ENCODE measurements at regions not wholly inside any gene's neighbourhood (a gene's known extent, or its start where the extent isn't known, plus 50 kb on each side); places are given as distances from the start of the nearest gene placed in this dataset.
"Not testable (repeated sequence)": the region's sequence is repeated elsewhere in the genome, so short reads cannot be mapped to it uniquely, and the experiment has no call there.

DNA sequence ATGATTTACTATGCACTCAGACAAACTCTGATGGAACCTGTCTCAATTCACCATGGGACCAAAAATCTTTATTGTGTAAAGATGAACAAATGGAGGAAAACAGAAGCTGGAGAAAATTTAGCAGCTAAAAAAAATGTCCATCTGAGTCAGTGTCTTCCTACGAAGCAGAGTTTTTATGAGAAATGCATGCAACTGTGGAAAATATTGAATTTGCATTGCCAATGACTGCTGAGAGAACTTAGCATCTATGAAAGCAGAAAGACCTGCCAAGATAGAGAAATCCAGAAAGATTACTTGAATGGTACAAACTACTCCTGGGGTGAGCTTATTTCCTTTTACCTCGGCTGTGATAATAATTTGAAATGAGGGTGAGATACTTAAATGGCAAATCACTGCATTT is 289.7 kb upstream of the GCFC2 start:
- Histone ChIP-seq H3K9me3 (ENCODE audit: low read length) (no peaks in the 10 kb centered on the region), H3K4me2 (ENCODE audit: low read length) (no peak overlapping the region), H3F3A (ENCODE audit: low read length, unreplicated experiment) (no peaks in the 10 kb centered on the region), H3K36me3 (ENCODE audit: low read depth, low read length) (no peaks in the 10 kb centered on the region), H2AFZ (ENCODE audit: low read length) (no peak overlapping the region), H4K20me1 (ENCODE audit: low read length) (no peaks in the 10 kb centered on the region), H3K79me2 (ENCODE audit: low read length) (no peaks in the 10 kb centered on the region), H3K27me3 (ENCODE audit: low read length) (no peaks in the 10 kb centered on the region), H3K9me2 (replicated peaks; ENCODE audit: low read length) (no peaks in the 10 kb centered on the region), H3K4me1 (ENCODE audit: insufficient read depth, low read length) (no peaks in the 10 kb centered on the region), H3K4me3 (ENCODE audit: low read length) (no peak overlapping the region), H3K27ac (ENCODE audit: low read length) (no peak overlapping the region), H3K9ac (ENCODE audit: low read length) (no peak overlapping the region)
- intact Hi-C loops (cut with micrococcal nuclease), result no loop called here
- TF ChIP-seq EZH2phosphoT487 (IDR thresholded peaks at IDR 0.05; ENCODE audit: borderline replicate concordance, low read length), result no peak
- TF ChIP-seq EZH2 (IDR thresholded peaks at IDR 0.05; ENCODE audit: low read length, unreplicated experiment), result no peak
- TF ChIP-seq, protein P1, sequence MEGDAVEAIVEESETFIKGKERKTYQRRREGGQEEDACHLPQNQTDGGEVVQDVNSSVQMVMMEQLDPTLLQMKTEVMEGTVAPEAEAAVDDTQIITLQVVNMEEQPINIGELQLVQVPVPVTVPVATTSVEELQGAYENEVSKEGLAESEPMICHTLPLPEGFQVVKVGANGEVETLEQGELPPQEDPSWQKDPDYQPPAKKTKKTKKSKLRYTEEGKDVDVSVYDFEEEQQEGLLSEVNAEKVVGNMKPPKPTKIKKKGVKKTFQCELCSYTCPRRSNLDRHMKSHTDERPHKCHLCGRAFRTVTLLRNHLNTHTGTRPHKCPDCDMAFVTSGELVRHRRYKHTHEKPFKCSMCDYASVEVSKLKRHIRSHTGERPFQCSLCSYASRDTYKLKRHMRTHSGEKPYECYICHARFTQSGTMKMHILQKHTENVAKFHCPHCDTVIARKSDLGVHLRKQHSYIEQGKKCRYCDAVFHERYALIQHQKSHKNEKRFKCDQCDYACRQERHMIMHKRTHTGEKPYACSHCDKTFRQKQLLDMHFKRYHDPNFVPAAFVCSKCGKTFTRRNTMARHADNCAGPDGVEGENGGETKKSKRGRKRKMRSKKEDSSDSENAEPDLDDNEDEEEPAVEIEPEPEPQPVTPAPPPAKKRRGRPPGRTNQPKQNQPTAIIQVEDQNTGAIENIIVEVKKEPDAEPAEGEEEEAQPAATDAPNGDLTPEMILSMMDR (conservative IDR thresholded peaks at IDR 0.05; ENCODE audit: low read depth, low read length), result no peak
- ATAC-seq (no peak), DNase-seq (no peak)
- ChIA-PET CTCF (no interaction called here), POLR2A (ENCODE audit: unreplicated experiment) (no interaction called here)
- BruUV-seq (replicated peaks), result no TSS peak

DNA sequence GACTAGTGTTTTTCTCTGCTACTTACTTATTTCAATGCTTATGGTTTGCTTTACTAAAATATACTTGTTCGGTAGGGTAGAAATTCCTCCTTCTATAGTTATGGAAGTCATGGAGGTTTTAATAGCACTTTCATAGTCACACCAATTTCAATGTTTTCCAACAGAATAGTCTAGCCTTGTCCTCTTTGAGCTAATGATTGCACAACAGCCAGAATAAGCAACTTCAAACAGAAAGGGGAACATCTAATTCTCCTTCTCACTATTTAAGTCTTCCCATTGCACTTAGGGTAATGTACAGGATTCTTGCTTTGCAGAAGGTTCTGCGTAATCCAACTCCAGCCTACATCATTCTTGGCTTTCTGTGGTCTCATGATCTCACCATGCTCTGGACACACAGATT is 287.7 kb upstream of the GCFC2 start:
- H3K4me1 ChIP-seq (ENCODE audit: insufficient read depth, low read length), result no peaks in the 10 kb centered on the region
- H3K4me2 ChIP-seq (ENCODE audit: low read length), result no peak overlapping the region
- ChIA-PET CTCF (no interaction called here), POLR2A (ENCODE audit: unreplicated experiment) (no interaction called here)
- no peak overlapping the region for H2AFZ ChIP-seq (ENCODE audit: low read length)
- no peaks in the 10 kb centered on the region for H3K27me3 ChIP-seq (ENCODE audit: low read length)
- ATAC-seq (no peak), DNase-seq (no peak)
- H3F3A ChIP-seq (ENCODE audit: low read length, unreplicated experiment), result no peaks in the 10 kb centered on the region
- H3K27ac ChIP-seq (ENCODE audit: low read length), result no peak overlapping the region
- TF ChIP-seq, protein P1 (conservative IDR thresholded peaks at IDR 0.05; ENCODE audit: low read depth, low read length), result no peak
- TF ChIP-seq EZH2 (IDR thresholded peaks at IDR 0.05; ENCODE audit: low read length, unreplicated experiment) (no peak), EZH2phosphoT487 (IDR thresholded peaks at IDR 0.05; ENCODE audit: borderline replicate concordance, low read length) (no peak)
- H3K36me3 ChIP-seq (ENCODE audit: low read depth, low read length), result no peaks in the 10 kb centered on the region
- H3K4me3 ChIP-seq (ENCODE audit: low read length), result no peak overlapping the region
- no peaks in the 10 kb centered on the region for H3K79me2 ChIP-seq (ENCODE audit: low read length)
- no peak overlapping the region for H3K9ac ChIP-seq (ENCODE audit: low read length)
- no peaks in the 10 kb centered on the region for H3K9me2 ChIP-seq (replicated peaks; ENCODE audit: low read length)
- no TSS peak for BruUV-seq (replicated peaks)
- intact Hi-C loops (cut with micrococcal nuclease), result no loop called here
- no peaks in the 10 kb centered on the region for H4K20me1 ChIP-seq (ENCODE audit: low read length)
- no peaks in the 10 kb centered on the region for H3K9me3 ChIP-seq (ENCODE audit: low read length)

DNA sequence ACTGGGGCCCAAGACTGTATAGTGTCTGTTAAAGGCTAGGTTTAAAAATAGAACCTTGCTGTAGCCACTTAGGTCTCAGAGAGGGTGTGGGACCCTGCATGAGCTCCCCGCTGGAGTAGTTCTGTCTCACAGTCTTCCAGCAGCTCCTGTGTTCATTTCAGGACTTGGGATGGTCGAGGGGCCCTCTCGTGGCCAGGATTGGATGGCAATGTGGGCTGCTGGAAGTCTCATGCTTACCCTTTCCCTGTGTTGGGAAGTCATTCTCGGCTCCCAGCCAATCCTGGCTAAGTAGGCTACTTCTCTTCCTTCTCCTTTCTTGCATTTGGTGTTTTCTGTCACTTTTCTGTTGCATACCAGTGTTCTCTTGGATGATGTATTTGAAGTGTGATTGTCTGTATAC is 284.0 kb upstream of the GCFC2 start:
- no peak overlapping the region for H3K9ac ChIP-seq (ENCODE audit: low read length)
- H3K9me2 ChIP-seq (replicated peaks; ENCODE audit: low read length), result no peaks in the 10 kb centered on the region
- H3K4me3 ChIP-seq (ENCODE audit: low read length), result no peak overlapping the region
- H3K36me3 ChIP-seq (ENCODE audit: low read depth, low read length), result no peaks in the 10 kb centered on the region
- H3K4me2 ChIP-seq (ENCODE audit: low read length), result no peak overlapping the region
- TF ChIP-seq, protein P1 (conservative IDR thresholded peaks at IDR 0.05; ENCODE audit: low read depth, low read length), result 0 out of 2 replicates have a peak, but pooled peaks have one; percentile 9
- TF ChIP-seq EZH2phosphoT487 (IDR thresholded peaks at IDR 0.05; ENCODE audit: borderline replicate concordance, low read length) (no peak), EZH2 (IDR thresholded peaks at IDR 0.05; ENCODE audit: low read length, unreplicated experiment) (no peak)
- ChIA-PET POLR2A (ENCODE audit: unreplicated experiment) (no interaction called here), CTCF (no interaction called here)
- no peaks in the 10 kb centered on the region for H3K9me3 ChIP-seq (ENCODE audit: low read length)
- ATAC-seq, result no peak
- H3K27me3 ChIP-seq (ENCODE audit: low read length), result no peaks in the 10 kb centered on the region
- H2AFZ ChIP-seq (ENCODE audit: low read length), result no peak overlapping the region
- H3K4me1 ChIP-seq (ENCODE audit: insufficient read depth, low read length), result no peaks in the 10 kb centered on the region
- DNase-seq, result peak; percentile 13
- intact Hi-C loops (cut with micrococcal nuclease), result no loop called here
- H3K79me2 ChIP-seq (ENCODE audit: low read length), result no peaks in the 10 kb centered on the region
- no TSS peak for BruUV-seq (replicated peaks)
- no peak overlapping the region for H3K27ac ChIP-seq (ENCODE audit: low read length)
- H3F3A ChIP-seq (ENCODE audit: low read length, unreplicated experiment), result no peaks in the 10 kb centered on the region
- H4K20me1 ChIP-seq (ENCODE audit: low read length), result no peaks in the 10 kb centered on the region

DNA sequence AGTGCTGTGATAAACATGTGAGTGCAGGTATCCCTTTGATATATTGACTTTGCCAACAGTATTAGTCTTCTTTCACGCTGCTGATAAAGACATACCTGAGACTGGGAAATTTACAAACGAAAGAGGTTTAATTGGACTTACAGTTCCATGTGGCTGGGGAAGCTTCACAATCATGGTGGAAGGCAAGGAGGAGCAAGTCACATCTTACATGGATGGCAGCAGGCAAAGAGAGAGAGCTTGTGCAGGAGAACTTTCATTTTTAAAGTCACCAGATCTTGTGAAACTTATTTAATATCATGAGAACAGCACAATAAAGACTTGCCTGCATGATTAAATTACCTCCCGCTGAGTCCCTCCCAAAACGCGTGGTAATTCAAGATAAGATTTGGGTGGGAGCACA is 277.9 kb upstream of the GCFC2 start:
- H3K27ac ChIP-seq (ENCODE audit: low read length); H4K20me1 ChIP-seq (ENCODE audit: low read length); H3K4me1 ChIP-seq (ENCODE audit: insufficient read depth, low read length); H3K9me3 ChIP-seq (ENCODE audit: low read length); H3K9me2 ChIP-seq (replicated peaks; ENCODE audit: low read length); H3K4me3 ChIP-seq (ENCODE audit: low read length); POLR2A ChIA-PET (ENCODE audit: unreplicated experiment); H3K4me2 ChIP-seq (ENCODE audit: low read length); intact Hi-C loops (cut with micrococcal nuclease); DNase-seq; CTCF ChIA-PET; H3K9ac ChIP-seq (ENCODE audit: low read length); BruUV-seq (replicated peaks); H2AFZ ChIP-seq (ENCODE audit: low read length); H3F3A ChIP-seq (ENCODE audit: low read length, unreplicated experiment); H3K79me2 ChIP-seq (ENCODE audit: low read length); H3K36me3 ChIP-seq (ENCODE audit: low read depth, low read length); ATAC-seq: not testable (repeated sequence)
- peaks cover 20% of the 10 kb centered on the region for H3K27me3 ChIP-seq (ENCODE audit: low read length)
